ENCODE measurements at regions not wholly inside any gene's neighbourhood (a gene's known extent, or its start where the extent isn't known, plus 50 kb on each side); places are given as distances from the start of the nearest gene placed in this dataset.

GRCh38 chr4:178712486-178712885 is 1270.2 kb upstream of the AGA start:
- DNase-seq (ENCODE audit: low read depth), result no peak
- no peak overlapping the region for H3K4me3 ChIP-seq (ENCODE audit: low read length)
- no peak for TF ChIP-seq CTCF (conservative IDR thresholded peaks at IDR 0.05; ENCODE audit: low read depth, low read length)

- H3K4me3 ChIP-seq (ENCODE audit: low read length), result no peak overlapping the region
- no peak for DNase-seq (ENCODE audit: low read depth)
- no peak for TF ChIP-seq CTCF (conservative IDR thresholded peaks at IDR 0.05; ENCODE audit: low read depth, low read length)
These were observed 1295.8 kb upstream of the AGA start for GRCh38 chr4:178738026-178738425.

- no peak for DNase-seq (ENCODE audit: low read depth)
- no peak for TF ChIP-seq CTCF (conservative IDR thresholded peaks at IDR 0.05; ENCODE audit: low read depth, low read length)
These were observed 1303.0 kb upstream of the AGA start for GRCh38 chr4:178745203-178745602.

GRCh38 chr4:178752954-178753525 is 1310.8 kb upstream of the AGA start:
- H3K4me3 ChIP-seq (ENCODE audit: low read length), result no peak overlapping the region
- TF ChIP-seq CTCF (conservative IDR thresholded peaks at IDR 0.05; ENCODE audit: low read depth, low read length), result no peak
- DNase-seq (ENCODE audit: low read depth), result peak; percentile 75

More at GRCh38 chr4:178745203-178745602, 1303.0 kb upstream of the AGA start:
- H3K4me3 ChIP-seq (ENCODE audit: low read length), result no peak overlapping the region

- TF ChIP-seq CTCF (conservative IDR thresholded peaks at IDR 0.05; ENCODE audit: low read depth, low read length), result no peak
- no peak for DNase-seq (ENCODE audit: low read depth)
- H3K4me3 ChIP-seq (ENCODE audit: low read length), result no peak overlapping the region
These were observed 1336.3 kb upstream of the AGA start for GRCh38 chr4:178778496-178778895.

GRCh38 chr4:178781779-178782178 is 1339.5 kb upstream of the AGA start:
- DNase-seq (ENCODE audit: low read depth), result no peak
- TF ChIP-seq CTCF (conservative IDR thresholded peaks at IDR 0.05; ENCODE audit: low read depth, low read length), result no peak
- H3K4me3 ChIP-seq (ENCODE audit: low read length), result no peak overlapping the region

- no peak overlapping the region for H3K4me3 ChIP-seq (ENCODE audit: low read length)
- no peak for TF ChIP-seq CTCF (conservative IDR thresholded peaks at IDR 0.05; ENCODE audit: low read depth, low read length)
- DNase-seq (ENCODE audit: low read depth), result no peak
These were observed 1342.3 kb upstream of the AGA start for GRCh38 chr4:178784491-178784890.

Measured in retinal pigment epithelial cell (primary cell).